HG02981 (cell line): ENCODE measurements at regions not wholly inside any gene's neighbourhood (a gene's known extent, or its start where the extent isn't known, plus 50 kb on each side); places are given as distances from the start of the nearest gene placed in this dataset.

ENCODE experiments used
- ATAC-seq: cut with Tn5 transposase; IDR thresholded peaks from one replicate; pipeline ENCODE4 v1.9.1; 2021; ENCODE audit warnings: mild to moderate bottlenecking, moderate library complexity; ENCODE audit not compliant: unreplicated experiment

GRCh38 chr2:217156801-217157200 lies 296.9 kb upstream of the TNP1 start:
- no peak for ATAC-seq

DNA sequence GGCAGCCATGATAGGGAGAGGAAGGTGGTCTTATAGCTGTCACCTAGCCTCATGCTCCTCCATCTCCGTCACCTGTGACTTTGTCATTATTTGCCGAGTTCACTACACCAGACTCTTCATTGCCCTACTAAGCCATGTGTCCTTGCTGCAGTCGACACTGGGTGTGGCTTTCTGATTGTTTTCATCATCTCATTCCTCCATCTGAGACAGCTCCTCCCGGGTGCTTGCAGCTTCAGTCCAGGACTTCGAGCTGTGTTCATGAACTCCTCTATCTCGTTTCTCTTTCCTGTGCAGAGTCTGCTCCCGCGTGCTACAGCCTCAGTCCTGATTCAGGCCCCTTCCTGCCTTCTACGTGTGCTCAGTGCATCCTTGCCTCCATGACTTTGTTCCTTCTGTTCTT lies 295.1 kb upstream of the TNP1 start:
- no peak for ATAC-seq

DNA sequence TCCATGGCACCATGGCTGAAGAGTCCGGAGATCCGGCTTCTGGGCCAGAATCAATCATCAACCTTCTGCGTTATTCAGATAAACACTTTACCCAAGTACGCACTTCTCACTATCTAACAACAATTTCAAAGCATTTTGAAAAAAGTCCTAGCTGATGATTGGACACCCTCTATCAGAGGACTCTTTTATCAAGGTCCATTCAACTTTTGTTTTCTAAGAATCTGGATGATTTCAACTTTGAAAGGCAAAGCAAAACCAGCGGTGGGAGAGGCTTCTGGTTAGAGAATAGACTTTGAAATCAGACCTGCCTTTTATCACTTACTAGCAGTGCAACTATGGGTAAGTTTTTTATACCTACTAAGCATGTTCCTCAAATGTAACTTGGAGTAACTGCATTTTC lies 293.6 kb upstream of the TNP1 start:
- ATAC-seq = no peak

DNA sequence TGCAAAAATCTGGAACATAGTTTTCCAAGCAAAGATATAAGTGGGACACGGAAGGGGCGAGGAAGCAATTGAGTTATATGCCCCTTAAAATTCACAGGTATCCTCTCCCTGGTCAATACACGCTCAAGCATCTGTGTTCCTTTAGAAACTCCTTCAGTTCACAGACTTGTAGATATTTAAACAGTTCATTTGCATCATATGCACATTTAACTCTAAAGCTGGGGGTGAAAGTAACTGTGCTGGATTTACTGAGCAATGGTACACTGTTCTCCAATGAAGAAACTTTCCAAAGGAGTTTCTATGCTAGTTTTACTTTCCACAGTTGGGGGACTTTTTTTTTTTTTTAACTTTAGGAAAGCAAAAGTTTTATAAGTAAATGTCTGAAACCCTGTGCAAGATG lies 293.0 kb upstream of the TNP1 start:
- ATAC-seq = no peak

GRCh38 chr2:217151509-217152206 lies 291.8 kb upstream of the TNP1 start:
- no peak for ATAC-seq

- no peak for ATAC-seq
These were observed 290.4 kb upstream of the TNP1 start for GRCh38 chr2:217150236-217150635.

- no peak for ATAC-seq
These were observed 289.3 kb upstream of the TNP1 start for GRCh38 chr2:217149087-217149660.

- ATAC-seq = no peak
These were observed 288.0 kb upstream of the TNP1 start for GRCh38 chr2:217147818-217148217.

DNA sequence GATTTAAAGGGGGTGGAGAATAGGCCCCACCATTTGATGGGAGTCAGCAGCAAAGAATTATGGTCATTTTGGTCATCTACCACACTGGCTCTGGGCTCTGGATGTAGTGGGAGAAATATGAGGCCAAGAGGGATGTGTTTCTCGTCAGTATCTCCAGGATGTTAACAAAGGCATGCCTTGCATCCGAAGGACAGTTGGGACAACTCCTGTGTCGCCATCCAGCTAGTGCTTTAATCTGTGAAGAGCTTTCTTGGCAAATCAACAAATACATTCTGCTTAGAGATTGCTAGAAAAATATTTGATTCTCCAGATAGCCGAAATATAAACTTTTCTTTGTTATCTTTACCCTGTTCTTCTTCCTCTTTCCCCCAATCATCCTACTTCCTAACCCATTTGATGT lies 287.1 kb upstream of the TNP1 start:
- ATAC-seq = no peak

GRCh38 chr2:217142649-217143266 lies 282.9 kb upstream of the TNP1 start:
- no peak for ATAC-seq

DNA sequence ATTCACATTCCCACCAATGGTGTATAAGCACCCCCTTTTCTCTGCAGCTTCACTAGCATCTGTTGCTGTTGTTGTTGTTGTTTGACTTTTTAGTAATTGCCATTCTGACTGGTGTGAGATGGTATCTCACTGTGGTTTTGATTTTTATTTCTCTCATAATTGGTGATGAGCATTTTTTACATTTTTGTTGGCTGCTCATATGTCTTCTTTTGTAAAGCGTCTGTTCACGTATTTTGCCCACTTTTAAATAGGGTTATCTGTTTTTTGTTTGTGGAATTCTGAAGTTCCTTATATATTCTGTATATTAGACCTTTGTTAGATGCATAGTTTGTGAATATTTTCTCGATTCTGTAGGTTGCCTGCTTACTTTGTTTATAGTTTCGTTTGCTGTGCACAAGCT lies 278.4 kb upstream of the TNP1 start:
- no peak for ATAC-seq

GRCh38 chr2:217127744-217128143 lies 267.9 kb upstream of the TNP1 start:
- no peak for ATAC-seq

DNA sequence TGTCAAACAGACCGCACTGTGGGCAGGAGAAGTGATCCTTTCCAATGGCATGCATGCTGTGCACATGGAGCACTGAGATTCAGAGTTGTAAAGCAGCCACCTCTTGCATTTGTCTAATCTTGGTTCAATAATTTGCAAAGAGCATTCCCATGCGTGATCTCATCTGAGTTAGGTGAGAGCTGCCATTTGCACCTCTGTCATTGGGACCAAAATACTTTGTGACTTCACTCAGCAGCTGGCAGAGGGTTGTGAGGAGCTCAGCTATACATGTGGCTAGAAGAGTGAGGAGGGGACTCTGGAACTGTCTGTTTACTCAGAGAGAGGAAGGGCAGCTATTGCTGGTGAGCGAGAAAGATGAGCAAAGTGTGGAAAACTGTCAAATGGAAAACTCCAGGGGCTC lies 265.1 kb upstream of the TNP1 start:
- ATAC-seq = no peak

DNA sequence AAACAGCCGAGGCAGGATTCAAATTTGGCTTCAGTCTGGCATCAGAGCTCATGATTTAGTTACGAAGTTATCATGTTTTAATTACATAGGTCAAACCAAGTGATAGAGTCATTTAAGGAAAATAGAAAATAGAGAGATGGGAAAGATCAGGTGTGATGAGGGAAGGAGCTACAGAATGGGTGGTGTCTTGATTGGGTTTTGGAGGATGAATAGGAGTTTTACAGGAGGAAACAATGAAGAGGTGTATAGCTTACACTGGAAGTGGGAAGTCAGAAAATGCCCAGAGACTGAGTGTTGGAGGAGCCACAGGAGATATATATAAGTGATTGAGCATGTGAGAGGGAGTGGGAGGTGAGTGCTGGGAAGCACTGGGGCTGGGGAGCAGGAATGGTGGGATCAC lies 264.2 kb upstream of the TNP1 start:
- ATAC-seq = no peak

GRCh38 chr2:217121565-217121964 lies 261.7 kb upstream of the TNP1 start:
- no peak for ATAC-seq

- no peak for ATAC-seq
These were observed 260.6 kb upstream of the TNP1 start for GRCh38 chr2:217120429-217120828.

GRCh38 chr2:217118559-217119284 lies 258.9 kb upstream of the TNP1 start:
- ATAC-seq = no peak

DNA sequence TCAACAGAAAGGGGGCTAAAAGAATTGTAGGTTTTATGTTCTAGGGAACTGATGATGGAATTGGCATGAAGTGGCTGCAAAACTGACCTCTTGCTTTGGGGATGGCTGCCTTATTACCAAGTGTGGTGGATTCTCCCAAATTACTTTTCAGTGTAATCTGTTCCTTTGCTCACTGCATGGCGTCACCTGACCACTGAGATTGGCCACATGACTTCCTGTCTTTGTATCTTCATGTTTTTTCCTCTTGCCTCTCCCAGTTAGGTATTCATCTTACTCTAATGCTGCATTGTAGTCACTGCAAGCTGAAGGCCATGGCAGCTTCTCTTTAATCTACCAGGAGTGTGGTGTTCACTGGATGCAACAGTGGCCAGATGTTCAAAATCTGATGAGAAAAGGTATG lies 257.7 kb upstream of the TNP1 start:
- ATAC-seq = no peak

GRCh38 chr2:217116610-217117009 lies 256.7 kb upstream of the TNP1 start:
- ATAC-seq = no peak

DNA sequence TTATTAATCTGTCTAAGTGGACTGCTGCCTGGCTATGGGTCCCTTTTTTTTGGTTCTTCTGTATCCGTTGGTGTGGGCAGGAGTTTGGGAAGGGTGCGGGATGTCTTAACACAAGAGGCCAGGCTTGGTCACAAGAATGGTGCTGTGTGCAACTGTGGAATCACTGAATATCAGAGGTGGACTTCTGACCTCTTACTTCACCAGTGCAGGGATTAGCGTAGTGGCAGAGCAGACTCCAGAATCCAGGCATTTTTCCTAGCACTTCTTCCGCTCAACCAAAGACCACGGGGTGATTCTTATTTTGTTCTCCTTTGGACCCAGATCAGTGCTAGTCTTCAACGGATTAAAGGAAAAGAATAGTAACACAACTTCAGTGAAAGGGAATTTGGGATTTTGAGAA lies 254.3 kb upstream of the TNP1 start:
- ATAC-seq = no peak

DNA sequence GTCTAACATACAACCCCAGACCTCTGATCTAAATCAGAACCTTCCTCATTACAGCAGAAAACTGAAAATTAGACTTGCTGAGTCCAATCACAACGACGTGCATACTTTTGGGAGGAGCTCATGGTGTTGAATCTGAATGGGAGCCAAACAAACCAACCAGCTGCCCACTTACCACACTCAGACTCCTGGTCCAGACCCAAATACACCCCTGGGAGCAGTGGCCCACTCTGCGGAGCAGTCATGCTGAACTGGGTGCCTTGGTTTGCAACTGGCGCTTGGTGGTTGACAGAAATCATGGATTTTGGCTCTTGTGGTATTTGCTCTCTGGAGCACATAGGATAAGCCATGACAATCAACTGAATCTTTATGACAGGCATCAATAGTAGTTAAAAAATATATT lies 253.6 kb upstream of the TNP1 start:
- ATAC-seq = no peak

DNA sequence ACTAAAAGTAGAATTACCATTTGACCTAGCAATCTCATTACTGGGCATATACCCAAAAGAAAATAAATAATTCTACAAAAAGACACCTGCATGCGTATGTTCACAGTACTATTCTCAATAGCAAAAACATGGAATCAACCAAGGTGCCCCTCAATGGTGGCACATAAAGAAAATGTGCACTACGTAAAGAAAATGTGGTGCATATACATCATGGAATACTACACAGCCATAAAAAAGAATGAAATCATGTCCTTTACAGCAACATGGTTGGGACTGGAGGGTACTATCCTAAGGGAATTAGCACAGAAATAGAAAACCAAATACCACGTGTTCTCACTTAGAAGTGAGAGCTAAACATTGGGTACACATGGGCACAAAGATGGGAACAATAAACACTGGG lies 250.7 kb upstream of the TNP1 start:
- no peak for ATAC-seq
